ENCODE measurements at regions not wholly inside any gene's neighbourhood (a gene's known extent, or its start where the extent isn't known, plus 50 kb on each side); places are given as distances from the start of the nearest gene placed in this dataset.

GRCh38 chr4:26039639-26040359 is 125.8 kb downstream of the SMIM20 start:
- H3K36me3 ChIP-seq (ENCODE audit: insufficient read depth), result no peaks in the 10 kb centered on the region
- H3K9ac ChIP-seq, result no peak overlapping the region
- H3K4me3 ChIP-seq (IDR thresholded peaks at IDR 0.05; ENCODE audit: insufficient read depth, low read depth, low read length), result no peak overlapping the region
- TF ChIP-seq, protein P1, sequence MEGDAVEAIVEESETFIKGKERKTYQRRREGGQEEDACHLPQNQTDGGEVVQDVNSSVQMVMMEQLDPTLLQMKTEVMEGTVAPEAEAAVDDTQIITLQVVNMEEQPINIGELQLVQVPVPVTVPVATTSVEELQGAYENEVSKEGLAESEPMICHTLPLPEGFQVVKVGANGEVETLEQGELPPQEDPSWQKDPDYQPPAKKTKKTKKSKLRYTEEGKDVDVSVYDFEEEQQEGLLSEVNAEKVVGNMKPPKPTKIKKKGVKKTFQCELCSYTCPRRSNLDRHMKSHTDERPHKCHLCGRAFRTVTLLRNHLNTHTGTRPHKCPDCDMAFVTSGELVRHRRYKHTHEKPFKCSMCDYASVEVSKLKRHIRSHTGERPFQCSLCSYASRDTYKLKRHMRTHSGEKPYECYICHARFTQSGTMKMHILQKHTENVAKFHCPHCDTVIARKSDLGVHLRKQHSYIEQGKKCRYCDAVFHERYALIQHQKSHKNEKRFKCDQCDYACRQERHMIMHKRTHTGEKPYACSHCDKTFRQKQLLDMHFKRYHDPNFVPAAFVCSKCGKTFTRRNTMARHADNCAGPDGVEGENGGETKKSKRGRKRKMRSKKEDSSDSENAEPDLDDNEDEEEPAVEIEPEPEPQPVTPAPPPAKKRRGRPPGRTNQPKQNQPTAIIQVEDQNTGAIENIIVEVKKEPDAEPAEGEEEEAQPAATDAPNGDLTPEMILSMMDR (conservative IDR thresholded peaks at IDR 0.05; ENCODE audit: low read depth, low read length), result no peak
- no peaks in the 10 kb centered on the region for H3K79me2 ChIP-seq (ENCODE audit: insufficient read depth, low read depth)
- no peaks in the 10 kb centered on the region for H3K4me1 ChIP-seq (ENCODE audit: low read depth, poor library complexity, severe bottlenecking)
- no peak overlapping the region for H3K4me2 ChIP-seq
- H4K20me1 ChIP-seq (ENCODE audit: insufficient read depth), result no peaks in the 10 kb centered on the region
- H2AFZ ChIP-seq (ENCODE audit: low read depth), result no peak overlapping the region
- no peaks in the 10 kb centered on the region for H3K27me3 ChIP-seq (ENCODE audit: insufficient read depth, low read depth)
- no peak overlapping the region for H3K27ac ChIP-seq

GRCh38 chr4:26044524-26044923 is 130.5 kb downstream of the SMIM20 start:
- Histone ChIP-seq H3K4me2 (no peak overlapping the region), H3K4me3 (IDR thresholded peaks at IDR 0.05; ENCODE audit: insufficient read depth, low read depth, low read length) (no peak overlapping the region), H4K20me1 (ENCODE audit: insufficient read depth) (no peaks in the 10 kb centered on the region), H3K27me3 (ENCODE audit: insufficient read depth, low read depth) (no peaks in the 10 kb centered on the region), H3K9ac (no peak overlapping the region), H3K27ac (no peak overlapping the region), H3K4me1 (ENCODE audit: low read depth, poor library complexity, severe bottlenecking) (no peaks in the 10 kb centered on the region), H3K36me3 (ENCODE audit: insufficient read depth) (no peaks in the 10 kb centered on the region), H2AFZ (ENCODE audit: low read depth) (no peak overlapping the region), H3K79me2 (ENCODE audit: insufficient read depth, low read depth) (no peaks in the 10 kb centered on the region)
- TF ChIP-seq, protein P1 (conservative IDR thresholded peaks at IDR 0.05; ENCODE audit: low read depth, low read length), result no peak

DNA sequence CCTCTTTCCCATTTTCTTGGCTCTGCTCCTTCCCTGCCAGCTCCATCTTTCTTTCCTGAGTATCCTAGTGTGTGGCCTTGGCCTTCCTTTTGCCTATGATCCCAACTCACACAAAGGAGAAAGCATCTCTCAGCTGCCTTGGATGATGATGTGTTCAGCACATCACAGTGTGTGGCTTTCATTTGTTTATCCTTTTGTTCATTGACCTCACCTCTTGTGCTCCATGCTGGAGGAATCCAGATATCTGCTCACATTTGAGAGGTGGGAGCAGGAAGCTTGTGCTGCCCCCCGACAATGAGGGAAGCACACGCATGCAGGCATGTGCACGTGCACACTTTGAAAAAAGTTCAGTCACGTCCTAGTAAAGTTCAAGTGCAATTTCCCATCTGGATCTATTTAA is 131.0 kb downstream of the SMIM20 start:
- Histone ChIP-seq H3K27me3 (ENCODE audit: insufficient read depth, low read depth) (no peaks in the 10 kb centered on the region), H3K36me3 (ENCODE audit: insufficient read depth) (no peaks in the 10 kb centered on the region), H3K4me3 (IDR thresholded peaks at IDR 0.05; ENCODE audit: insufficient read depth, low read depth, low read length) (no peak overlapping the region), H3K4me2 (no peak overlapping the region), H4K20me1 (ENCODE audit: insufficient read depth) (no peaks in the 10 kb centered on the region), H3K9ac (no peak overlapping the region), H3K4me1 (ENCODE audit: low read depth, poor library complexity, severe bottlenecking) (no peaks in the 10 kb centered on the region), H3K79me2 (ENCODE audit: insufficient read depth, low read depth) (no peaks in the 10 kb centered on the region), H2AFZ (ENCODE audit: low read depth) (no peak overlapping the region), H3K27ac (no peak overlapping the region)
- TF ChIP-seq, protein P1 (conservative IDR thresholded peaks at IDR 0.05; ENCODE audit: low read depth, low read length), result no peak

- no peaks in the 10 kb centered on the region for H3K36me3 ChIP-seq (ENCODE audit: insufficient read depth)
- no peak overlapping the region for H3K9ac ChIP-seq
- H3K79me2 ChIP-seq (ENCODE audit: insufficient read depth, low read depth), result no peaks in the 10 kb centered on the region
- H3K4me1 ChIP-seq (ENCODE audit: low read depth, poor library complexity, severe bottlenecking), result no peaks in the 10 kb centered on the region
- H2AFZ ChIP-seq (ENCODE audit: low read depth), result no peak overlapping the region
- H3K27ac ChIP-seq, result no peak overlapping the region
- TF ChIP-seq, protein P1 (conservative IDR thresholded peaks at IDR 0.05; ENCODE audit: low read depth, low read length), result no peak
- no peak overlapping the region for H3K4me2 ChIP-seq
- no peaks in the 10 kb centered on the region for H4K20me1 ChIP-seq (ENCODE audit: insufficient read depth)
- no peak overlapping the region for H3K4me3 ChIP-seq (IDR thresholded peaks at IDR 0.05; ENCODE audit: insufficient read depth, low read depth, low read length)
- H3K27me3 ChIP-seq (ENCODE audit: insufficient read depth, low read depth), result no peaks in the 10 kb centered on the region
These were observed 133.8 kb downstream of the SMIM20 start for GRCh38 chr4:26047795-26048194.

Measured in KMS-11 (cell line).